ENCODE measurements at regions not wholly inside any gene's neighbourhood (a gene's known extent, or its start where the extent isn't known, plus 50 kb on each side); places are given as distances from the start of the nearest gene placed in this dataset.
"Not testable (repeated sequence)": the region's sequence is repeated elsewhere in the genome, so short reads cannot be mapped to it uniquely, and the experiment has no call there.

DNA sequence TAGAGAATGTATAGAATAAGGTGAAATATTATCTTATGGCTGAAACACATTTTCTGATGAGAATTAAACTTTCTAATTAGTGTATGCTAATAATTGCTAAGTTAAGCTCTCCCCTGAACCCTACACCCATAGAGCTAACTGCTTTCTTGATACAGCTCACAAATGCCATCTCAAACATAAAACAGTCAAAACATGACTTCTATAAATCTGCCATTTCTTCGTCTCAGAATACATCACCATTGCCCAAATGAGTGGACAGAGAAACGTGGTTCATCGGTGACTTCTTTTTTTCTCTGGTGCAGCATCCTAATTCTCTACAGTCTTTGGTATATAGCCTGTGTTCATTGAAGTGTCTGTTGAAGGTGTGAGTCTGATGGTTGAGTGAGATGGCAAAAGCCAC is 554.6 kb downstream of the NLGN4X start:
- CTCF ChIA-PET, result no interaction called here

DNA sequence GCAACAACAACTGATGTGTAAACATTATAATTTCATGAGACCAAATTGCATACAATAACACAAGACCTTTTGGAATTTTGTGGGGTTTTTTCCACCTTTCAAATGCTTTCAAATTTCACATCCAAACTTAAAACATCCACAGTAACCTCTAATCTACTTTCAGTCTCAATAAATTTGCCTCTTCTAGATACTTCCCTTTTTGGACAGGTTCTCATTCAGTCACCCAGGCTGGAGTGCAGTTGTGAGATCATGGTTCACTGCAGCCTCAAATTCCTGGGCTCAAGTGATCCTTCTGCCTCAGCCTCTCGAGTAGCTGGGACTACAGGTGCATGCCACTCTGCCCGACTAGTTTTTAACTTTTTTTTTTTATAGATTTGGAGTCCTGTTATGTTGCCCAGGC is 556.6 kb downstream of the NLGN4X start:
- TF ChIP-seq CTCF (conservative IDR thresholded peaks at IDR 0.05; ENCODE audit: low read depth), result no peak
- ChIA-PET CTCF (no interaction called here), POLR2A (ENCODE audit: low non-redundant PET) (no interaction called here)
- no peak for DNase-seq (ENCODE audit: low spot score)
- H3K27ac ChIP-seq, result no peak overlapping the region

More for the DNA sequence above, 554.6 kb downstream of the NLGN4X start:
- POLR2A ChIA-PET (ENCODE audit: low non-redundant PET), result no interaction called here
- TF ChIP-seq CTCF (conservative IDR thresholded peaks at IDR 0.05; ENCODE audit: low read depth), result no peak
- DNase-seq (ENCODE audit: low spot score), result no peak
- H3K27ac ChIP-seq, result no peak overlapping the region

- DNase-seq (ENCODE audit: low spot score); H3K27ac ChIP-seq; CTCF ChIA-PET; POLR2A ChIA-PET (ENCODE audit: low non-redundant PET): not testable (repeated sequence)
These were observed 562.0 kb downstream of the NLGN4X start for GRCh38 chrX:5666689-5667088.

- H3K27ac ChIP-seq, result no peak overlapping the region
- POLR2A ChIA-PET (ENCODE audit: low non-redundant PET), result no interaction called here
- TF ChIP-seq CTCF (conservative IDR thresholded peaks at IDR 0.05; ENCODE audit: low read depth), result no peak
- CTCF ChIA-PET, result no interaction called here
- DNase-seq (ENCODE audit: low spot score), result no peak
These were observed 572.1 kb downstream of the NLGN4X start for GRCh38 chrX:5656544-5656943.

- CTCF ChIA-PET, result no interaction called here
- DNase-seq (ENCODE audit: low spot score), result no peak
- no peak for TF ChIP-seq CTCF (conservative IDR thresholded peaks at IDR 0.05; ENCODE audit: low read depth)
- POLR2A ChIA-PET (ENCODE audit: low non-redundant PET), result no interaction called here
- H3K27ac ChIP-seq, result no peak overlapping the region
These were observed 577.8 kb downstream of the NLGN4X start for GRCh38 chrX:5650904-5651303.

- no peak for TF ChIP-seq CTCF (conservative IDR thresholded peaks at IDR 0.05; ENCODE audit: low read depth)
- POLR2A ChIA-PET (ENCODE audit: low non-redundant PET), result no interaction called here
- H3K27ac ChIP-seq, result no peak overlapping the region
- no peak for DNase-seq (ENCODE audit: low spot score)
- CTCF ChIA-PET, result no interaction called here
These were observed 579.6 kb downstream of the NLGN4X start for GRCh38 chrX:5648941-5649568.

GRCh38 chrX:5646818-5647217 is 581.8 kb downstream of the NLGN4X start:
- CTCF ChIA-PET, result no interaction called here
- DNase-seq (ENCODE audit: low spot score), result no peak
- POLR2A ChIA-PET (ENCODE audit: low non-redundant PET), result no interaction called here
- H3K27ac ChIP-seq, result no peak overlapping the region
- TF ChIP-seq CTCF (conservative IDR thresholded peaks at IDR 0.05; ENCODE audit: low read depth), result no peak
